HCT116 (cell line): ENCODE measurements at regions not wholly inside any gene's neighbourhood (a gene's known extent, or its start where the extent isn't known, plus 50 kb on each side); places are given as distances from the start of the nearest gene placed in this dataset.

Source experiments
- ATAC-seq: fragments of 200-7000 bp; cut with Tn5 transposase; 2 replicates; pipeline ENCODE4 v1.9.1; 2020; ENCODE audit warnings: mild to moderate bottlenecking, moderate library complexity
- BruUV-seq: library from RNA; stranded (reverse); fragments of 400-500 nt; replicated peaks from 2 replicates; lab custom pipeline; 2021; lab: Mats Ljungman, UMichigan
- CTCF ChIA-PET: fragments of 300-600 bp; sonication (Branson Sonifier 250); formaldehyde crosslinking; loops from one replicate; lab custom pipeline; 2021; ENCODE audit warnings: antibody characterized with exemption; lab: Charles Lee
- POLR2A ChIA-PET: fragments of 300-600, 350-600 bp; sonication (Branson Sonifier 250); formaldehyde crosslinking; loops from one replicate; lab custom pipeline; 2021; ENCODE audit warnings: antibody characterized with exemption; lab: Charles Lee
- RAD21 ChIA-PET, 2 experiments: fragments of 300-600 bp; sonication (Branson Sonifier 250); formaldehyde crosslinking; loops; one replicate each; lab custom pipeline; 2023; ENCODE audit warnings: low total read pairs in 2 of 2; ENCODE audit not compliant: uncharacterized antibody in 2 of 2, unreplicated experiment in 2 of 2, low non-redundant PET in 1 of 2; lab: Charles Lee
- DNase-seq: peaks from one replicate; pipeline ENCODE4 v3.0.0-alpha.2; 2010; ENCODE audit warnings: low read depth, low spot score
- H2AFZ ChIP-seq: fragments of 200-600 bp; shearing (Covaris generic), sonication (generic); 2 replicates; pipeline ENCODE4 v1.6.1; 2017; ENCODE audit warnings: low read depth, mixed run types, mixed read lengths, antibody characterized with exemption, low read length; ENCODE audit not compliant: poor library complexity, severe bottlenecking
- H3K27ac ChIP-seq: 2 replicates; pipeline ENCODE4 v1.5.1; 2012; ENCODE audit warnings: low read depth, low read length
- H3K27me3 ChIP-seq: fragments of 200-600 bp; sonication (generic); 2 replicates; pipeline ENCODE4 v1.6.1; 2016; ENCODE audit warnings: mixed run types, low read length, mixed read lengths; ENCODE audit not compliant: insufficient read depth
- H3K36me3 ChIP-seq, 2 experiments: fragments of 200-500 bp in 1 of 2; fragments of 200-600 bp in 1 of 2; sonication (Bioruptor generic) in 1 of 2; sonication (generic) in 1 of 2; 2 replicates each; pipeline versions ENCODE4 v1.5.1 to v1.6.1; 2014 to 2016; ENCODE audit warnings: low read length in 2 of 2, inconsistent platforms in 1 of 2, mixed read lengths in 1 of 2, mixed run types in 1 of 2; ENCODE audit not compliant: insufficient read depth in 2 of 2, control insufficient read depth in 1 of 2
- H3K4me1 ChIP-seq, 2 experiments: fragments of 200-600 bp in 1 of 2; sonication (generic) in 1 of 2; 2 replicates each; pipeline versions ENCODE4 v1.5.1 to v1.6.1; 2012 to 2017; ENCODE audit warnings: low read length in 2 of 2, inconsistent platforms in 1 of 2, mild to moderate bottlenecking in 1 of 2, mixed read lengths in 1 of 2, mixed run types in 1 of 2, moderate library complexity in 1 of 2; ENCODE audit not compliant: insufficient read depth in 2 of 2, control insufficient read depth in 1 of 2
- H3K4me2 ChIP-seq: fragments of 200-600 bp; sonication (generic); 2 replicates; pipeline ENCODE4 v1.6.1; 2017; ENCODE audit warnings: mixed run types, low read length, mixed read lengths
- H3K4me3 ChIP-seq, 2 experiments: fragments of 200-600 bp in 1 of 2; sonication (generic) in 1 of 2; replicated peaks in 1 of 2; 2 replicates each; pipeline ENCODE4 v1.5.1; 2011 to 2016; ENCODE audit warnings: low read length in 2 of 2, control low read depth in 1 of 2, low read depth in 1 of 2, mild to moderate bottlenecking in 1 of 2, mixed read lengths in 1 of 2, mixed run types in 1 of 2
- H3K79me2 ChIP-seq: fragments of 200-600 bp; sonication (generic); 2 replicates; pipeline ENCODE4 v1.6.1; 2017; ENCODE audit warnings: mild to moderate bottlenecking, mixed run types, low read length, moderate library complexity, mixed read lengths; ENCODE audit not compliant: insufficient read depth
- H3K9ac ChIP-seq: fragments of 200-600 bp; sonication (generic); 2 replicates; pipeline ENCODE4 v1.6.1; 2016; ENCODE audit warnings: low read length, mixed read lengths
- H3K9me2 ChIP-seq: fragments of 200-600 bp; sonication (generic), shearing (Covaris generic); 2 replicates; pipeline ENCODE4 v1.6.1; 2017; ENCODE audit warnings: mixed run types, mild to moderate bottlenecking, moderate library complexity; ENCODE audit not compliant: insufficient read depth
- H3K9me3 ChIP-seq, 2 experiments: fragments of 200-500 bp in 1 of 2; fragments of 200-600 bp in 1 of 2; sonication (Bioruptor generic) in 1 of 2; sonication (generic) in 1 of 2; 2 replicates each; pipeline ENCODE4 v1.6.1; 2014 to 2017; ENCODE audit warnings: low read length in 2 of 2, mixed read lengths in 2 of 2, inconsistent platforms in 1 of 2, low read depth in 1 of 2, mild to moderate bottlenecking in 1 of 2, mixed run types in 1 of 2, moderate library complexity in 1 of 2; ENCODE audit not compliant: control insufficient read depth in 1 of 2, insufficient read depth in 1 of 2
- H4K20me1 ChIP-seq: fragments of 200-600 bp; sonication (generic), shearing (Covaris generic); 2 replicates; pipeline ENCODE4 v1.6.1; 2017; ENCODE audit warnings: mixed run types, mild to moderate bottlenecking, moderate library complexity; ENCODE audit not compliant: insufficient read depth
- CEBPB ChIP-seq: IDR thresholded peaks from 2 replicates; pipeline ENCODE4 v1.6.1; 2012; ENCODE audit warnings: low read depth
- EZH2 ChIP-seq: fragments of 200-600 bp; sonication (generic); IDR thresholded peaks from 2 replicates; pipeline ENCODE4 v1.6.1; 2017; ENCODE audit warnings: antibody characterized with exemption, mixed run types
- JUND ChIP-seq: IDR thresholded peaks from 2 replicates; pipeline ENCODE4 v1.6.1; 2012
- POLR2A ChIP-seq: IDR thresholded peaks from 2 replicates; pipeline ENCODE4 v1.7.0; 2011; ENCODE audit warnings: borderline replicate concordance; ENCODE audit not compliant: insufficient read depth, insufficient read length; ENCODE audit errors: extremely low read depth
- SIN3A ChIP-seq: IDR thresholded peaks from 2 replicates; pipeline ENCODE4 v1.6.1; 2012; ENCODE audit warnings: low read depth
- YY1 ChIP-seq: IDR thresholded peaks from 2 replicates; pipeline ENCODE4 v1.6.1; 2011; ENCODE audit warnings: low read length, low read depth, moderate library complexity, mild to moderate bottlenecking; ENCODE audit not compliant: insufficient replicate concordance; ENCODE audit errors: extremely low read depth
- ZNF274 ChIP-seq: fragments of 200-500 bp; sonication (Bioruptor generic); IDR thresholded peaks from 2 replicates; pipeline ENCODE4 v1.6.1; 2014; ENCODE audit warnings: mild to moderate bottlenecking, low read depth, low read length, inconsistent platforms
- intact Hi-C: fragments of 100-400 bp; cut with micrococcal nuclease; formaldehyde crosslinking; loops from 2 replicates; pipeline ENCODE4 v1.10.0; 2022
- TF ChIP-seq, protein P1 (sequence below): IDR thresholded peaks from 2 replicates; pipeline ENCODE4 v1.6.1; 2012; ENCODE audit warnings: low read depth
- TF ChIP-seq, protein P2 (sequence below): IDR thresholded peaks from 2 replicates; pipeline ENCODE4 v1.6.1; 2011; ENCODE audit warnings: mild to moderate bottlenecking, low read length, moderate library complexity; ENCODE audit not compliant: insufficient replicate concordance; ENCODE audit errors: extremely low read depth

DNA sequence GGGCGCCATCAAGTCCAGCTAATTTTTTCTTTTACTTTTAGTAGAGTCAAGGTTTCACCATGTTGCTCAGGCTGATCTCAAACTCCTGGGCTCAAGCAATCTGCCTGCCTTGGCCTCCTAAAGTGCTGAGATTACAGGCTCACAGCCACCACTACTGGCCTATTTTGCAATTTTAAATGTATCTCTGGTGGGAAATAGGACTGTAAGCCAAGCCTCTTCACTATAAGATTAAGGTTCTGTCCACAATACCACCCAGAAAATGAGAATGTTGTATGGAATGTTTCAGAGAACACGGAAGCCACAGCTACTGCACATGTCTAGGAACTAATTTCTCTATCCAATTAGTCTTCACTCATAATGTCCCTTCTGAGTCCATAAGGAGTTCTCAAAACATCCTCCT, 607.3 kb downstream of the PRELID2 start:
- no peak for TF ChIP-seq YY1
- TF ChIP-seq, protein P1, sequence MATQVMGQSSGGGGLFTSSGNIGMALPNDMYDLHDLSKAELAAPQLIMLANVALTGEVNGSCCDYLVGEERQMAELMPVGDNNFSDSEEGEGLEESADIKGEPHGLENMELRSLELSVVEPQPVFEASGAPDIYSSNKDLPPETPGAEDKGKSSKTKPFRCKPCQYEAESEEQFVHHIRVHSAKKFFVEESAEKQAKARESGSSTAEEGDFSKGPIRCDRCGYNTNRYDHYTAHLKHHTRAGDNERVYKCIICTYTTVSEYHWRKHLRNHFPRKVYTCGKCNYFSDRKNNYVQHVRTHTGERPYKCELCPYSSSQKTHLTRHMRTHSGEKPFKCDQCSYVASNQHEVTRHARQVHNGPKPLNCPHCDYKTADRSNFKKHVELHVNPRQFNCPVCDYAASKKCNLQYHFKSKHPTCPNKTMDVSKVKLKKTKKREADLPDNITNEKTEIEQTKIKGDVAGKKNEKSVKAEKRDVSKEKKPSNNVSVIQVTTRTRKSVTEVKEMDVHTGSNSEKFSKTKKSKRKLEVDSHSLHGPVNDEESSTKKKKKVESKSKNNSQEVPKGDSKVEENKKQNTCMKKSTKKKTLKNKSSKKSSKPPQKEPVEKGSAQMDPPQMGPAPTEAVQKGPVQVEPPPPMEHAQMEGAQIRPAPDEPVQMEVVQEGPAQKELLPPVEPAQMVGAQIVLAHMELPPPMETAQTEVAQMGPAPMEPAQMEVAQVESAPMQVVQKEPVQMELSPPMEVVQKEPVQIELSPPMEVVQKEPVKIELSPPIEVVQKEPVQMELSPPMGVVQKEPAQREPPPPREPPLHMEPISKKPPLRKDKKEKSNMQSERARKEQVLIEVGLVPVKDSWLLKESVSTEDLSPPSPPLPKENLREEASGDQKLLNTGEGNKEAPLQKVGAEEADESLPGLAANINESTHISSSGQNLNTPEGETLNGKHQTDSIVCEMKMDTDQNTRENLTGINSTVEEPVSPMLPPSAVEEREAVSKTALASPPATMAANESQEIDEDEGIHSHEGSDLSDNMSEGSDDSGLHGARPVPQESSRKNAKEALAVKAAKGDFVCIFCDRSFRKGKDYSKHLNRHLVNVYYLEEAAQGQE = no peak
- TF ChIP-seq EZH2 = no peak
- no peak for TF ChIP-seq CEBPB
- no peak for TF ChIP-seq SIN3A
- TF ChIP-seq ZNF274 = no peak
- no peak for TF ChIP-seq JUND
- TF ChIP-seq POLR2A = no peak
- TF ChIP-seq, protein P2, sequence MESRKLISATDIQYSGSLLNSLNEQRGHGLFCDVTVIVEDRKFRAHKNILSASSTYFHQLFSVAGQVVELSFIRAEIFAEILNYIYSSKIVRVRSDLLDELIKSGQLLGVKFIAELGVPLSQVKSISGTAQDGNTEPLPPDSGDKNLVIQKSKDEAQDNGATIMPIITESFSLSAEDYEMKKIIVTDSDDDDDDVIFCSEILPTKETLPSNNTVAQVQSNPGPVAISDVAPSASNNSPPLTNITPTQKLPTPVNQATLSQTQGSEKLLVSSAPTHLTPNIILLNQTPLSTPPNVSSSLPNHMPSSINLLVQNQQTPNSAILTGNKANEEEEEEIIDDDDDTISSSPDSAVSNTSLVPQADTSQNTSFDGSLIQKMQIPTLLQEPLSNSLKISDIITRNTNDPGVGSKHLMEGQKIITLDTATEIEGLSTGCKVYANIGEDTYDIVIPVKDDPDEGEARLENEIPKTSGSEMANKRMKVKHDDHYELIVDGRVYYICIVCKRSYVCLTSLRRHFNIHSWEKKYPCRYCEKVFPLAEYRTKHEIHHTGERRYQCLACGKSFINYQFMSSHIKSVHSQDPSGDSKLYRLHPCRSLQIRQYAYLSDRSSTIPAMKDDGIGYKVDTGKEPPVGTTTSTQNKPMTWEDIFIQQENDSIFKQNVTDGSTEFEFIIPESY = no peak
- H3K4me2 ChIP-seq = no peak overlapping the region
- H3K27me3 ChIP-seq = 0 out of 2 replicates have a peak, but pooled peaks cover under 1% of the 10 kb centered on the region
- no peak overlapping the region for H3K4me3 ChIP-seq
- H2AFZ ChIP-seq = no peak overlapping the region
- H3K4me1 ChIP-seq = no peaks in the 10 kb centered on the region
- ChIA-PET CTCF (no interaction called here), RAD21 (no interaction called here), POLR2A (no interaction called here)
- intact Hi-C loops = no loop called here
- BruUV-seq = no TSS peak
- no peak for DNase-seq
- no peak overlapping the region for H3K9ac ChIP-seq
- H4K20me1 ChIP-seq = no peaks in the 10 kb centered on the region
- no peaks in the 10 kb centered on the region for H3K36me3 ChIP-seq
- no peaks in the 10 kb centered on the region for H3K9me2 ChIP-seq
- no peaks in the 10 kb centered on the region for H3K79me2 ChIP-seq
- ATAC-seq = no peak
- no peaks in the 10 kb centered on the region for H3K9me3 ChIP-seq
- H3K27ac ChIP-seq = no peak overlapping the region
